Cardiac muscle cell (in vitro differentiated cells and primary cell): ENCODE measurements at regions not wholly inside any gene's neighbourhood (a gene's known extent, or its start where the extent isn't known, plus 50 kb on each side); places are given as distances from the start of the nearest gene placed in this dataset.

Experiments
- DNase-seq, 2 donors: peaks; one replicate each; pipeline versions ENCODE4 v3.0.0 to v3.0.0-alpha.2; 2010 to 2017; ENCODE audit warnings: low read depth in 1 of 2, low spot score in 1 of 2
- H3K27ac ChIP-seq: fragments of 200-600 bp; sonication (generic); 2 replicates; pipeline ENCODE4 v1.5.1; 2016
- H3K27me3 ChIP-seq: fragments of 200-600 bp; sonication (generic); 2 replicates; pipeline ENCODE4 v1.6.0; 2016; ENCODE audit warnings: control low read depth
- H3K36me3 ChIP-seq: fragments of 200-600 bp; sonication (generic); 2 replicates; pipeline ENCODE4 v1.5.1; 2016; ENCODE audit warnings: control low read depth
- H3K4me1 ChIP-seq: fragments of 200-600 bp; sonication (generic); 2 replicates; pipeline ENCODE4 v1.8.1; 2017; ENCODE audit warnings: low read depth, mild to moderate bottlenecking, mixed run types
- H3K4me3 ChIP-seq: fragments of 200-600 bp; sonication (generic); 2 replicates; pipeline ENCODE4 v1.5.1; 2016; ENCODE audit warnings: mild to moderate bottlenecking
- H3K9me3 ChIP-seq: fragments of 200-600 bp; sonication (generic); 2 replicates; pipeline ENCODE4 v1.5.1; 2017; ENCODE audit warnings: low read depth, mild to moderate bottlenecking, control low read depth
- CTCF ChIP-seq: IDR thresholded peaks from 2 replicates; pipeline ENCODE4 v1.5.1; 2012; ENCODE audit warnings: low read depth, mild to moderate bottlenecking, low read length

- H3K4me1 ChIP-seq, result no peaks in the 10 kb centered on the region
- no peaks in the 10 kb centered on the region for H3K9me3 ChIP-seq
- no peak for DNase-seq
- no peak for TF ChIP-seq CTCF
- H3K4me3 ChIP-seq, result no peak overlapping the region
- peaks cover 2% of the 10 kb centered on the region for H3K27me3 ChIP-seq
- no peak overlapping the region for H3K27ac ChIP-seq
- no peaks in the 10 kb centered on the region for H3K36me3 ChIP-seq
These were observed 85.0 kb upstream of the ARHGEF7 start for GRCh38 chr13:111029957-111030609.

DNA sequence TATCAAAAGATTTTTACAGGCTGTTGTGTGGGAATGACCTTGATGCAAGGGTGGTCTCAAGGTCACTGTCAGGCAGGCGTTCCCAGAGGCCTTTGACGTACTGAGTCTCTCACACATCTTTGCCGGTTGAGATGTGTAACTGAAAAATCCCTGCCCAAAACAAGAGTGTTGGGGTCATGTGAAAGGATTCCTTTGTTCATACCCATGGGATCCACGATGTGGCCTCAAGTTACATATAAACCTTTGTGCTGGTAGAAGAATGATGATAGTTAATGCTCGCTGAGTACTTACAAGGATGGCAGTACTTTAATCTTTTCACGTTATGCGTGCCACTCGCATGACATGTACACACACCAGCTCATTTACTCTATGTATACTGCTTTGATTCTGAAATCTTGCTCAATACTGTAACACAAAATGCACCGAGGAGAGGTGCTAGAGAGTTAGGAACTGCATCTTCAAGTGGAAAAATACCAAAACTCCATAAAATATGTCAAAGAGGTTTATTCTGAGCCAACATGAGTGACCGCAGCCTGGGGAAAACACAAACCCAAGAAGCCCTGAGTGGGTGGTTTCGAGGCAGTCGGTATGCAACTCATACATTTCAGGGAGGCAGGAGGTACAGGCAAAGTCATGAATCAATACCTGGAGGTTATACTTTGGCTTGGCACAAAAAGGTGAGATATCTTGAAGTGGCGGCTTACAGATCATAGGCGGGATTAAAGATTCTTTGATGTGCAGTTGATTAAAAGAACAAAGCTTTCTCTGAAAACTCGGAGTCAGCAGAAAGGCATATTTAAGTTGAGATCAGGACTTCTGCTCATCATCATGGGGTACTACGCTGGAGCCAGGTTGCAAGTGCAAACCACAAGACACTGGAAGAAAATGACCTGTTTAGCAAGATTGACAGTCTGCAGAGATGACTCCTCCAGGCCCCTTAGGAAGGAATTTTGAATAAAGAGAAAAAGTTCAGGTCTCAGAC, 87.4 kb upstream of the ARHGEF7 start:
- H3K36me3 ChIP-seq, result no peaks in the 10 kb centered on the region
- TF ChIP-seq CTCF, result no peak
- no peaks in the 10 kb centered on the region for H3K4me1 ChIP-seq
- no peak overlapping the region for H3K27ac ChIP-seq
- no peaks in the 10 kb centered on the region for H3K27me3 ChIP-seq
- H3K9me3 ChIP-seq, result no peaks in the 10 kb centered on the region
- DNase-seq, result no peak
- H3K4me3 ChIP-seq, result no peak overlapping the region

- no peak for DNase-seq
- no peaks in the 10 kb centered on the region for H3K9me3 ChIP-seq
- H3K27me3 ChIP-seq, result no peaks in the 10 kb centered on the region
- no peaks in the 10 kb centered on the region for H3K36me3 ChIP-seq
- no peaks in the 10 kb centered on the region for H3K4me1 ChIP-seq
- no peak overlapping the region for H3K4me3 ChIP-seq
- no peak for TF ChIP-seq CTCF
- no peak overlapping the region for H3K27ac ChIP-seq
These were observed 89.8 kb upstream of the ARHGEF7 start for GRCh38 chr13:111025310-111025709.

- no peaks in the 10 kb centered on the region for H3K9me3 ChIP-seq
- no peaks in the 10 kb centered on the region for H3K4me1 ChIP-seq
- DNase-seq, result no peak
- no peaks in the 10 kb centered on the region for H3K36me3 ChIP-seq
- no peak overlapping the region for H3K4me3 ChIP-seq
- no peaks in the 10 kb centered on the region for H3K27me3 ChIP-seq
- H3K27ac ChIP-seq, result no peak overlapping the region
- TF ChIP-seq CTCF, result no peak
These were observed 92.2 kb upstream of the ARHGEF7 start for GRCh38 chr13:111022886-111023285.

GRCh38 chr13:111022241-111022640, 92.9 kb upstream of the ARHGEF7 start:
- H3K27ac ChIP-seq, result no peak overlapping the region
- DNase-seq, result no peak
- no peaks in the 10 kb centered on the region for H3K36me3 ChIP-seq
- no peaks in the 10 kb centered on the region for H3K9me3 ChIP-seq
- no peak for TF ChIP-seq CTCF
- H3K4me1 ChIP-seq, result no peaks in the 10 kb centered on the region
- no peaks in the 10 kb centered on the region for H3K27me3 ChIP-seq
- H3K4me3 ChIP-seq, result no peak overlapping the region
